Mesendoderm (in vitro differentiated cells): ENCODE measurements at regions not wholly inside any gene's neighbourhood (a gene's known extent, or its start where the extent isn't known, plus 50 kb on each side); places are given as distances from the start of the nearest gene placed in this dataset.

ENCODE experiments used
- DNase-seq: peaks from one replicate; pipeline ENCODE4 v3.0.0; 2013
- H2AK5ac ChIP-seq: 2 replicates; pipeline ENCODE4 v1.6.1; 2013; ENCODE audit warnings: low read length, inconsistent platforms
- H2BK120ac ChIP-seq: 2 replicates; pipeline ENCODE4 v1.6.1; 2013; ENCODE audit warnings: low read depth, mild to moderate bottlenecking, low read length, moderate library complexity, mixed read lengths
- H2BK15ac ChIP-seq: replicated peaks from 2 replicates; pipeline ENCODE4 v1.6.1; 2013; ENCODE audit warnings: low read depth, mild to moderate bottlenecking, moderate library complexity
- H2BK5ac ChIP-seq: 2 replicates; pipeline ENCODE4 v1.6.1; 2013; ENCODE audit warnings: low read length, inconsistent platforms
- H3K18ac ChIP-seq: 2 replicates; pipeline ENCODE4 v1.6.1; 2013; ENCODE audit warnings: mild to moderate bottlenecking, low read length, mixed read lengths
- H3K23ac ChIP-seq: one replicate; pipeline ENCODE4 v1.6.1; 2013; ENCODE audit warnings: low read length
- H3K27ac ChIP-seq: 2 replicates; pipeline ENCODE4 v1.5.1; 2013; ENCODE audit warnings: low read depth, mild to moderate bottlenecking, inconsistent platforms, low read length, moderate library complexity
- H3K27me3 ChIP-seq: 2 replicates; pipeline ENCODE4 v1.6.1; 2013; ENCODE audit warnings: low read length, control low read depth, mild to moderate bottlenecking, inconsistent platforms; ENCODE audit not compliant: insufficient read depth, poor library complexity
- H3K36me3 ChIP-seq: 2 replicates; pipeline ENCODE4 v1.6.1; 2013; ENCODE audit warnings: low read length, inconsistent platforms; ENCODE audit not compliant: control insufficient read depth, insufficient read depth
- H3K4ac ChIP-seq: one replicate; pipeline ENCODE4 v1.6.1; 2013; ENCODE audit warnings: low read depth, mild to moderate bottlenecking, low read length, moderate library complexity
- H3K4me1 ChIP-seq: 2 replicates; pipeline ENCODE4 v1.6.1; 2013; ENCODE audit warnings: low read depth, low read length, inconsistent platforms; ENCODE audit not compliant: control insufficient read depth
- H3K4me2 ChIP-seq: 2 replicates; pipeline ENCODE4 v1.6.1; 2013; ENCODE audit warnings: low read length
- H3K4me3 ChIP-seq: 2 replicates; pipeline ENCODE4 v1.5.1; 2013; ENCODE audit warnings: mild to moderate bottlenecking, low read length
- H3K56ac ChIP-seq: one replicate; pipeline ENCODE4 v1.6.1; 2013; ENCODE audit warnings: low read length
- H3K79me1 ChIP-seq: 2 replicates; pipeline ENCODE4 v1.6.1; 2013; ENCODE audit warnings: low read length, inconsistent platforms
- H3K79me2 ChIP-seq: 2 replicates; pipeline ENCODE4 v1.6.1; 2013; ENCODE audit warnings: mild to moderate bottlenecking, low read length; ENCODE audit not compliant: control insufficient read depth, insufficient read depth
- H3K9ac ChIP-seq: 2 replicates; pipeline ENCODE4 v1.6.1; 2013; ENCODE audit warnings: low read length, inconsistent platforms
- H4K5ac ChIP-seq: one replicate; pipeline ENCODE4 v1.6.1; 2013; ENCODE audit warnings: low read length
- H4K8ac ChIP-seq: one replicate; pipeline ENCODE4 v1.6.1; 2013; ENCODE audit warnings: low read depth, mild to moderate bottlenecking, control low read depth, low read length, moderate library complexity
- WGBS: extraction: QIAGEN DNeasy Blood & Tissue Kit; methylation state at CpG from one replicate; pipeline ENCODE4 v1.1.7; 2013; ENCODE audit warnings: low lambda C conversion rate, missing lambda C conversion rate; ENCODE audit not compliant: insufficient coverage; ENCODE audit errors: extremely low coverage; 5-methylcytosine and 5-hydroxymethylcytosine counted together

DNA sequence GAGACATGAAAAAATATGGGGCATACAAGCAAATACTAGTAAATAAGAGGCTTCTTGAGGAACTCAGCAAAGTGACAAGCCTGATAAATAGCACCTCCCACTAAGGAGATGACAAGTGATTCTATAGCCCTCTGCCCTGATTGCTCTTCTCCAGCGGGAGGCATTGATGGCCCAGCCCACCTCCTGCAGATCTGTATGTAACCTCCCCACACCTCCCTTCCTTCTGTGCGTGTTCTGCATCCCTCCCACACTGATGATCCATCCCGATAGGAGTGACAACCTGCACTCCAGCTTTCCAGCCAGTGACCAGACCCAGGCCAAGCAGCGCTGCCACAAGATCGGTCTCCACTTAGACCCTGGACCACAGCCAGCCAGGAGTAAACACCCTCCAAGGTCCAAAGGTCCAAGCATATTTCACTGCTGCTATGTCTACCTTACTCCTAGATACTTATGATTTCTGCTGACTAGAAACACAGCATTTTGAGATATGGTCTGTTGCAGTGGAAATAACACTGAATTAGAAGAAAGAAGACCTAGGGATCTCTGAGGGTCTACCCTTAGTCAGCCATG is 176.1 kb downstream of the BRINP2 start:
- Histone ChIP-seq H3K56ac (no peak overlapping the region), H3K4me2 (no peak overlapping the region), H3K79me2 (no peaks in the 10 kb centered on the region), H4K5ac (no peak overlapping the region), H3K4me1 (no peaks in the 10 kb centered on the region), H3K27me3 (no peaks in the 10 kb centered on the region), H2AK5ac (no peak overlapping the region), H3K36me3 (no peaks in the 10 kb centered on the region), H3K79me1 (no peaks in the 10 kb centered on the region), H3K4ac (no peak overlapping the region), H3K9ac (no peak overlapping the region), H3K23ac (no peak overlapping the region), H4K8ac (no peak overlapping the region), H2BK120ac (no peak overlapping the region), H3K27ac (no peak overlapping the region), H2BK15ac (no peak overlapping the region), H3K18ac (no peak overlapping the region), H2BK5ac (no peak overlapping the region), H3K4me3 (no peak overlapping the region)
- no CpG with 5 or more reads among the region's 5 CpGs for WGBS
- DNase-seq: no peak

DNA sequence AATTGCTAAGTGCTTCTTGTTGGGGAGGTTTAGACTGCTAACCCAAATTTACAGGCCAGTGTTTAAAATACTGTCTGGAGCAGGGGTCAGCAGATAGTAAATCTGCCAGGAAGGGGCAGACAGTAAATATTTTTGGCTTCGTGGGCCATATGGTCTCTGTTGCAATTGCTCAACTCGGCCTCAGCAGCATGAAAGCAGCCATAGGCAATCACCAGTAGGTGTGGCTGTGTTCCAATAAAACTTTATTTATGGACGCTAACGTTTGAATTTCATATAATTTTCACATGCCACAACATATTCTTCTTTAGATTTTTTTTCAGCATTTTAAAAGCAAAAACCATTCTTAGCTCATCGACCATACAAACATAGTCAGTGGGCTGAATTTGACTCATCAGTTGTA is 172.7 kb downstream of the BRINP2 start:
- Histone ChIP-seq H3K4me3 (no peak overlapping the region), H3K27ac (no peak overlapping the region), H3K27me3 (no peaks in the 10 kb centered on the region), H2BK5ac (no peak overlapping the region), H4K8ac (no peak overlapping the region), H2AK5ac (no peak overlapping the region), H3K4me1 (no peaks in the 10 kb centered on the region), H2BK15ac (no peak overlapping the region), H3K36me3 (no peaks in the 10 kb centered on the region), H3K4ac (no peak overlapping the region), H3K4me2 (no peak overlapping the region), H3K79me1 (no peaks in the 10 kb centered on the region), H3K18ac (no peak overlapping the region), H3K9ac (no peak overlapping the region), H3K79me2 (no peaks in the 10 kb centered on the region), H3K56ac (no peak overlapping the region), H2BK120ac (no peak overlapping the region), H4K5ac (no peak overlapping the region), H3K23ac (no peak overlapping the region)
- WGBS: no CpG with 5 or more reads among the region's 5 CpGs
- DNase-seq: no peak

- Histone ChIP-seq H3K4me3 (no peak overlapping the region), H2BK15ac (no peak overlapping the region), H3K9ac (no peak overlapping the region), H3K36me3 (no peaks in the 10 kb centered on the region), H2BK120ac (no peak overlapping the region), H3K27ac (no peak overlapping the region), H3K4me2 (no peak overlapping the region), H3K79me1 (no peaks in the 10 kb centered on the region), H3K18ac (no peak overlapping the region), H4K8ac (no peak overlapping the region), H2AK5ac (no peak overlapping the region), H3K4ac (no peak overlapping the region), H3K56ac (no peak overlapping the region), H3K79me2 (no peaks in the 10 kb centered on the region), H3K23ac (no peak overlapping the region), H3K27me3 (no peaks in the 10 kb centered on the region), H4K5ac (no peak overlapping the region), H2BK5ac (no peak overlapping the region), H3K4me1 (no peaks in the 10 kb centered on the region)
- WGBS: no CpG with 5 or more reads among the region's 4 CpGs
- DNase-seq: no peak
Observed at GRCh38 chr1:177341773-177342172, 171.0 kb downstream of the BRINP2 start.

GRCh38 chr1:177340601-177341067 is 169.9 kb downstream of the BRINP2 start:
- Histone ChIP-seq H4K5ac (no peak overlapping the region), H3K4me3 (no peak overlapping the region), H3K9ac (no peak overlapping the region), H3K4ac (no peak overlapping the region), H4K8ac (no peak overlapping the region), H3K27me3 (no peaks in the 10 kb centered on the region), H3K79me2 (no peaks in the 10 kb centered on the region), H3K4me2 (no peak overlapping the region), H2BK120ac (no peak overlapping the region), H2BK5ac (no peak overlapping the region), H2AK5ac (no peak overlapping the region), H3K56ac (no peak overlapping the region), H3K23ac (no peak overlapping the region), H3K18ac (no peak overlapping the region), H3K27ac (no peak overlapping the region), H3K4me1 (no peaks in the 10 kb centered on the region), H2BK15ac (no peak overlapping the region), H3K79me1 (no peaks in the 10 kb centered on the region), H3K36me3 (no peaks in the 10 kb centered on the region)
- DNase-seq: no peak
- no CpG with 5 or more reads among the region's 10 CpGs for WGBS

GRCh38 chr1:177338376-177338775 is 167.6 kb downstream of the BRINP2 start:
- Histone ChIP-seq H3K56ac (no peak overlapping the region), H3K79me1 (no peaks in the 10 kb centered on the region), H3K4me2 (no peak overlapping the region), H3K9ac (no peak overlapping the region), H2BK15ac (no peak overlapping the region), H3K4ac (no peak overlapping the region), H2BK5ac (no peak overlapping the region), H2BK120ac (no peak overlapping the region), H4K8ac (no peak overlapping the region), H3K18ac (no peak overlapping the region), H2AK5ac (no peak overlapping the region), H3K4me3 (no peak overlapping the region), H3K27ac (no peak overlapping the region), H4K5ac (no peak overlapping the region), H3K36me3 (no peaks in the 10 kb centered on the region), H3K27me3 (no peaks in the 10 kb centered on the region), H3K79me2 (no peaks in the 10 kb centered on the region), H3K4me1 (no peaks in the 10 kb centered on the region), H3K23ac (no peak overlapping the region)
- no peak for DNase-seq
- WGBS: no CpG with 5 or more reads among the region's 1 CpG

DNA sequence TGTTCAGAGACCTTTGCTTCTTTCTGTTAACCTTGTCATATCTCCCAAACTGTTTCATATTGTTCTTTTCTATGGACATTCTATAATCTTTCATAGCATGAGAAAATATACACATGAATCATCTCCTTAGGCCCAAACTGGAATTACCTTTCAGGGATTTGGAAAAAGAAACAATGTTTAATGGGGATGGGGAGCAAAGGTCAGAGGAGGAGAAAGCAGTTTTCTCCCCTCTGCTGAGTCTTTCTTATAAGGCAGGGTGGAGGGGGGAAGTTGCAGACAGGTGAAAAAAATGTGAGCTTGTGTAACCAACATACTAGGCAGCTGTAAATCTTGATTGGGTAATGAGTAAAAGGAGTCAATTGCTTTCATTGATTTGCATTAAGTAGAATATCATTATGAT is 164.1 kb downstream of the BRINP2 start:
- Histone ChIP-seq H3K18ac (no peak overlapping the region), H4K5ac (no peak overlapping the region), H3K79me1 (no peaks in the 10 kb centered on the region), H3K4ac (no peak overlapping the region), H3K9ac (no peak overlapping the region), H3K4me2 (no peak overlapping the region), H3K27ac (no peak overlapping the region), H3K4me3 (no peak overlapping the region), H3K56ac (no peak overlapping the region), H3K36me3 (no peaks in the 10 kb centered on the region), H2AK5ac (no peak overlapping the region), H3K4me1 (no peaks in the 10 kb centered on the region), H3K27me3 (no peaks in the 10 kb centered on the region), H2BK5ac (no peak overlapping the region), H2BK15ac (no peak overlapping the region), H3K23ac (no peak overlapping the region), H2BK120ac (no peak overlapping the region), H3K79me2 (no peaks in the 10 kb centered on the region), H4K8ac (no peak overlapping the region)
- no peak for DNase-seq
